Dedifferentiated amniotic fluid mesenchymal stem cell (primary cell): ENCODE measurements at regions not wholly inside any gene's neighbourhood (a gene's known extent, or its start where the extent isn't known, plus 50 kb on each side); places are given as distances from the start of the nearest gene placed in this dataset.

ENCODE experiments used
- DNase-seq: peaks from one replicate; pipeline ENCODE4 v3.0.0-alpha.2; 2016; ENCODE audit errors: extremely low spot score

- DNase-seq: no peak
Measured at GRCh38 chr2:118278046-118278445, 189.8 kb downstream of the INSIG2 start.

- no peak for DNase-seq
Measured at GRCh38 chr2:118274841-118275510, 186.7 kb downstream of the INSIG2 start.

- DNase-seq: no peak
Measured at GRCh38 chr2:118272391-118272790, 184.1 kb downstream of the INSIG2 start.

GRCh38 chr2:118269408-118270051 lies 181.3 kb downstream of the INSIG2 start:
- DNase-seq: no peak

GRCh38 chr2:118268268-118268667 lies 180.0 kb downstream of the INSIG2 start:
- no peak for DNase-seq

- no peak for DNase-seq
Measured at GRCh38 chr2:118265873-118266455, 177.7 kb downstream of the INSIG2 start.

- DNase-seq: no peak
Measured at GRCh38 chr2:118264232-118264990, 176.1 kb downstream of the INSIG2 start.

- DNase-seq: no peak
Measured at GRCh38 chr2:118257696-118258095, 169.4 kb downstream of the INSIG2 start.

GRCh38 chr2:118255771-118256372 lies 167.6 kb downstream of the INSIG2 start:
- no peak for DNase-seq

- DNase-seq: no peak
Measured at GRCh38 chr2:118255301-118255700, 167.0 kb downstream of the INSIG2 start.

GRCh38 chr2:118254116-118254515 lies 165.8 kb downstream of the INSIG2 start:
- no peak for DNase-seq

GRCh38 chr2:118251427-118251826 lies 163.2 kb downstream of the INSIG2 start:
- no peak for DNase-seq

GRCh38 chr2:118250463-118250862 lies 162.2 kb downstream of the INSIG2 start:
- DNase-seq: no peak

- no peak for DNase-seq
Measured at GRCh38 chr2:118250001-118250400, 161.7 kb downstream of the INSIG2 start.

- no peak for DNase-seq
Measured at GRCh38 chr2:118249531-118249930, 161.3 kb downstream of the INSIG2 start.

GRCh38 chr2:118246726-118247125 lies 158.5 kb downstream of the INSIG2 start:
- DNase-seq: no peak

- no peak for DNase-seq
Measured at GRCh38 chr2:118246079-118246478, 157.8 kb downstream of the INSIG2 start.

GRCh38 chr2:118244686-118245085 lies 156.4 kb downstream of the INSIG2 start:
- DNase-seq: no peak

GRCh38 chr2:118243031-118243430 lies 154.8 kb downstream of the INSIG2 start:
- no peak for DNase-seq

GRCh38 chr2:118242216-118242615 lies 153.9 kb downstream of the INSIG2 start:
- no peak for DNase-seq

GRCh38 chr2:118241128-118241527 lies 152.9 kb downstream of the INSIG2 start:
- DNase-seq: no peak

GRCh38 chr2:118240276-118240675 lies 152.0 kb downstream of the INSIG2 start:
- no peak for DNase-seq
